ENCODE measurements at regions not wholly inside any gene's neighbourhood (a gene's known extent, or its start where the extent isn't known, plus 50 kb on each side); places are given as distances from the start of the nearest gene placed in this dataset.

GRCh38 chr4:166315721-166316467, 442.9 kb downstream of the TLL1 start:
- no peak for TF ChIP-seq EZH2 (IDR thresholded peaks at IDR 0.05; ENCODE audit: borderline replicate concordance)
- TF ChIP-seq, protein P1, sequence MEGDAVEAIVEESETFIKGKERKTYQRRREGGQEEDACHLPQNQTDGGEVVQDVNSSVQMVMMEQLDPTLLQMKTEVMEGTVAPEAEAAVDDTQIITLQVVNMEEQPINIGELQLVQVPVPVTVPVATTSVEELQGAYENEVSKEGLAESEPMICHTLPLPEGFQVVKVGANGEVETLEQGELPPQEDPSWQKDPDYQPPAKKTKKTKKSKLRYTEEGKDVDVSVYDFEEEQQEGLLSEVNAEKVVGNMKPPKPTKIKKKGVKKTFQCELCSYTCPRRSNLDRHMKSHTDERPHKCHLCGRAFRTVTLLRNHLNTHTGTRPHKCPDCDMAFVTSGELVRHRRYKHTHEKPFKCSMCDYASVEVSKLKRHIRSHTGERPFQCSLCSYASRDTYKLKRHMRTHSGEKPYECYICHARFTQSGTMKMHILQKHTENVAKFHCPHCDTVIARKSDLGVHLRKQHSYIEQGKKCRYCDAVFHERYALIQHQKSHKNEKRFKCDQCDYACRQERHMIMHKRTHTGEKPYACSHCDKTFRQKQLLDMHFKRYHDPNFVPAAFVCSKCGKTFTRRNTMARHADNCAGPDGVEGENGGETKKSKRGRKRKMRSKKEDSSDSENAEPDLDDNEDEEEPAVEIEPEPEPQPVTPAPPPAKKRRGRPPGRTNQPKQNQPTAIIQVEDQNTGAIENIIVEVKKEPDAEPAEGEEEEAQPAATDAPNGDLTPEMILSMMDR (IDR thresholded peaks at IDR 0.05; ENCODE audit: poor library complexity) = no peak
- no peak for TF ChIP-seq EZH2phosphoT487 (IDR thresholded peaks at IDR 0.05; ENCODE audit: low read depth, severe bottlenecking, unreplicated experiment)
